AG04450 (cell line): ENCODE measurements at regions not wholly inside any gene's neighbourhood (a gene's known extent, or its start where the extent isn't known, plus 50 kb on each side); places are given as distances from the start of the nearest gene placed in this dataset.

Experiments used
- CTCF ChIA-PET: fragments of 300-600, 350-600 bp; formaldehyde crosslinking; extraction: SDS; loops from one replicate; lab custom pipeline; 2022; ENCODE audit warnings: antibody characterized with exemption, inconsistent platforms; lab: Charles Lee
- POLR2A ChIA-PET: fragments of 350-600 bp; formaldehyde crosslinking; extraction: SDS; loops from one replicate; lab custom pipeline; 2021; ENCODE audit warnings: antibody characterized with exemption, inconsistent platforms; lab: Yijun Ruan, JAX
- DNase-seq: peaks from one replicate; pipeline ENCODE4 v3.0.0-alpha.2; 2011; ENCODE audit warnings: low read depth, low spot score
- H3K27ac ChIP-seq: one replicate; pipeline ENCODE4 v1.5.1; 2012; ENCODE audit warnings: low read depth, low read length, control low read depth
- H3K27me3 ChIP-seq: one replicate; pipeline ENCODE4 v1.6.0; 2012; ENCODE audit warnings: low read length; ENCODE audit not compliant: control insufficient read depth, insufficient read depth
- H3K4me3 ChIP-seq: 2 replicates; pipeline ENCODE4 v1.5.1; 2011; ENCODE audit warnings: mild to moderate bottlenecking, low read depth, low read length, control low read depth
- H3K9me3 ChIP-seq: 2 replicates; pipeline ENCODE4 v1.5.1; 2012; ENCODE audit warnings: low read length; ENCODE audit not compliant: control insufficient read depth, insufficient read depth
- CTCF ChIP-seq: IDR thresholded peaks from 2 replicates; pipeline ENCODE4 v1.5.1; 2011; ENCODE audit warnings: low read depth, low read length, control low read depth, inconsistent platforms

- POLR2A ChIA-PET = no interaction called here
- no peaks in the 10 kb centered on the region for H3K27me3 ChIP-seq
- no peak for TF ChIP-seq CTCF
- no peaks in the 10 kb centered on the region for H3K9me3 ChIP-seq
- H3K27ac ChIP-seq = no peak overlapping the region
- no peak overlapping the region for H3K4me3 ChIP-seq
- DNase-seq = no peak
- CTCF ChIA-PET = no interaction called here
Observed at GRCh38 chr13:103908274-103908673, 842.1 kb upstream of the SLC10A2 start.

GRCh38 chr13:103903790-103904189, 837.6 kb upstream of the SLC10A2 start:
- ChIA-PET CTCF (interaction anchor here (0.7 kb wide), 1 partner anchor 20 kb away, joined by 3 read pairs; no protein-coding TSS in a partner anchor), POLR2A (no interaction called here)
- H3K27ac ChIP-seq = no peak overlapping the region
- no peak for TF ChIP-seq CTCF
- DNase-seq = no peak
- no peaks in the 10 kb centered on the region for H3K9me3 ChIP-seq
- no peaks in the 10 kb centered on the region for H3K27me3 ChIP-seq
- H3K4me3 ChIP-seq = no peak overlapping the region

- CTCF ChIA-PET = no interaction called here
- DNase-seq = no peak
- H3K27me3 ChIP-seq = no peaks in the 10 kb centered on the region
- no peak overlapping the region for H3K4me3 ChIP-seq
- no peaks in the 10 kb centered on the region for H3K9me3 ChIP-seq
- no peak overlapping the region for H3K27ac ChIP-seq
- no peak for TF ChIP-seq CTCF
- POLR2A ChIA-PET = no interaction called here
Observed at GRCh38 chr13:103898481-103898880, 832.3 kb upstream of the SLC10A2 start.

GRCh38 chr13:103895835-103896531, 829.8 kb upstream of the SLC10A2 start:
- ChIA-PET CTCF (no interaction called here), POLR2A (no interaction called here)
- TF ChIP-seq CTCF = no peak

GRCh38 chr13:103894626-103895025, 828.4 kb upstream of the SLC10A2 start:
- H3K27me3 ChIP-seq = no peaks in the 10 kb centered on the region
- ChIA-PET POLR2A (no interaction called here), CTCF (no interaction called here)
- no peak for TF ChIP-seq CTCF
- no peak overlapping the region for H3K27ac ChIP-seq
- no peak for DNase-seq
- H3K4me3 ChIP-seq = no peak overlapping the region
- no peaks in the 10 kb centered on the region for H3K9me3 ChIP-seq

More at GRCh38 chr13:103895835-103896531, 829.8 kb upstream of the SLC10A2 start:
- Histone ChIP-seq H3K4me3 (no peak overlapping the region), H3K27ac (no peak overlapping the region), H3K9me3 (no peaks in the 10 kb centered on the region), H3K27me3 (no peaks in the 10 kb centered on the region)
- no peak for DNase-seq
